Neural crest cell (in vitro differentiated cells): ENCODE measurements at regions not wholly inside any gene's neighbourhood (a gene's known extent, or its start where the extent isn't known, plus 50 kb on each side); places are given as distances from the start of the nearest gene placed in this dataset.

Source experiments
- DNase-seq: peaks from one replicate; pipeline ENCODE4 v3.0.0; 2021; ENCODE audit warnings: low read depth, mixed read lengths, low spot score
- H3K27ac Mint-ChIP-seq: one replicate; pipeline ENCODE4 v1.8.0; 2021; ENCODE audit warnings: mild to moderate bottlenecking, mixed read lengths; ENCODE audit not compliant: unreplicated experiment
- H3K27me3 Mint-ChIP-seq: 2 replicates; pipeline ENCODE4 v1.8.0; 2021; ENCODE audit warnings: low read depth, mild to moderate bottlenecking, mixed read lengths
- H3K36me3 Mint-ChIP-seq: 2 replicates; pipeline ENCODE4 v1.8.0; 2021; ENCODE audit warnings: low read depth, mild to moderate bottlenecking, mixed read lengths
- H3K4me1 Mint-ChIP-seq: 2 replicates; pipeline ENCODE4 v1.8.0; 2021; ENCODE audit warnings: mixed read lengths
- H3K4me3 Mint-ChIP-seq: one replicate; pipeline ENCODE4 v1.8.0; 2021; ENCODE audit warnings: mild to moderate bottlenecking, mixed read lengths
- H3K9me3 Mint-ChIP-seq: 2 replicates; pipeline ENCODE4 v1.8.0; 2021; ENCODE audit warnings: mixed read lengths
- CTCF ChIP-seq: fragments of 200-600 bp; sonication (generic); conservative IDR thresholded peaks from 2 replicates; pipeline ENCODE4 v1.5.0; 2021; ENCODE audit warnings: antibody characterized with exemption, mild to moderate bottlenecking

GRCh38 chr9:134504106-134504385, 137.6 kb upstream of the COL5A1 start:
- Mint-ChIP-seq H3K27ac (no peak overlapping the region), H3K27me3 (peaks cover 4% of the 10 kb centered on the region), H3K36me3 (no peaks in the 10 kb centered on the region), H3K4me1 (no peaks in the 10 kb centered on the region), H3K9me3 (no peaks in the 10 kb centered on the region), H3K4me3 (no peak overlapping the region)
- TF ChIP-seq CTCF = no peak
- DNase-seq = no peak

GRCh38 chr9:134505032-134505431, 136.6 kb upstream of the COL5A1 start:
- H3K27me3 Mint-ChIP-seq = peaks cover 4% of the 10 kb centered on the region
- H3K36me3 Mint-ChIP-seq = no peaks in the 10 kb centered on the region
- H3K4me1 Mint-ChIP-seq = no peaks in the 10 kb centered on the region
- no peaks in the 10 kb centered on the region for H3K9me3 Mint-ChIP-seq
- TF ChIP-seq CTCF = no peak
- no peak for DNase-seq
- H3K4me3 Mint-ChIP-seq = no peak overlapping the region
- no peak overlapping the region for H3K27ac Mint-ChIP-seq

DNA sequence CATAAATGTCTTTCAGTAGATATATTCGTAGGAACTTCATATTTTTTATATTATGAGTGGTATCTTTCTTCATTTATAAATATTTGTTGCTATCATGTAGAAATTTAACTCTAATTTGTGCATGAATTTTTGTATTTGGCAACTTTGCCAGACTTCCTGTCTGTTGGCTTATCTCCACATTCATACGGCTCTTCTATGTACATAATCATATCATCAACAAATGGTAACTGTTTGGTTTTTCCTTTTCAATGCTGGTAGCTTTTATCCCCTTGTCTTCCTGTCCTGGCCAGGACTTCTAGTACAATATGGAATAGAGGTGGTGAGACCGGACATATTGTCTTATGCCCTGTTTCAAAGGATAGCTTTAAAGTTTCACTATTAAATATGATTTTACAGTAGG, 132.3 kb upstream of the COL5A1 start:
- no peaks in the 10 kb centered on the region for H3K4me1 Mint-ChIP-seq
- no peaks in the 10 kb centered on the region for H3K9me3 Mint-ChIP-seq
- H3K27ac Mint-ChIP-seq = no peak overlapping the region
- no peak for TF ChIP-seq CTCF
- no peak overlapping the region for H3K4me3 Mint-ChIP-seq
- H3K36me3 Mint-ChIP-seq = no peaks in the 10 kb centered on the region
- DNase-seq = no peak
- peaks cover 4% of the 10 kb centered on the region for H3K27me3 Mint-ChIP-seq

DNA sequence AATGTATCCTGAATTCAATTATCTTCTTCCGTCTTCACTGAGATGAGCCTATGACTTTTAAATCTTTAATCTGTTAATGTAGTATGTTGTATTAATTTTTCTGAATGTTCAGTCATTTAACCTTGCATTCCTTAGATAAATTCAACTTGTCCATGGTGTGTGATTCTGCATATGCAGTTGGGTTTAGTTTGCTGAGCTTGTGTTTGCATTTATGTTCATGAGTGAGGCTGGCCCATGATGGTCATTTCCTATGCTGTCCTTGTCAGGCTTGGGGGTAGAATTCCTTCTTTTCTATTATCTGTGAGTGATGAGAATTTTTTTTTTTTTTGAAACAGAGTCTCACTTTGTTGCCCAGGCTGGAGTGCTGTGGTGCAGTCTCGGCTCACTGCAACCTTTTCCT, 131.8 kb upstream of the COL5A1 start:
- H3K9me3 Mint-ChIP-seq = no peaks in the 10 kb centered on the region
- no peaks in the 10 kb centered on the region for H3K36me3 Mint-ChIP-seq
- DNase-seq = no peak
- no peak overlapping the region for H3K4me3 Mint-ChIP-seq
- no peaks in the 10 kb centered on the region for H3K4me1 Mint-ChIP-seq
- H3K27ac Mint-ChIP-seq = no peak overlapping the region
- H3K27me3 Mint-ChIP-seq = peaks cover 4% of the 10 kb centered on the region
- TF ChIP-seq CTCF = no peak

GRCh38 chr9:134514503-134514902, 127.1 kb upstream of the COL5A1 start:
- Mint-ChIP-seq H3K9me3 (no peaks in the 10 kb centered on the region), H3K27ac (peak overlapping the region; percentile 12), H3K36me3 (no peaks in the 10 kb centered on the region), H3K4me3 (no peak overlapping the region), H3K4me1 (no peaks in the 10 kb centered on the region), H3K27me3 (no peaks in the 10 kb centered on the region)
- TF ChIP-seq CTCF = no peak
- no peak for DNase-seq

GRCh38 chr9:134515026-134515821, 126.4 kb upstream of the COL5A1 start:
- no peaks in the 10 kb centered on the region for H3K36me3 Mint-ChIP-seq
- no peak for TF ChIP-seq CTCF
- H3K27me3 Mint-ChIP-seq = no peaks in the 10 kb centered on the region
- H3K4me1 Mint-ChIP-seq = no peaks in the 10 kb centered on the region
- no peaks in the 10 kb centered on the region for H3K9me3 Mint-ChIP-seq
- no peak overlapping the region for H3K4me3 Mint-ChIP-seq
- DNase-seq = no peak
- no peak overlapping the region for H3K27ac Mint-ChIP-seq
